ENCODE measurements at regions not wholly inside any gene's neighbourhood (a gene's known extent, or its start where the extent isn't known, plus 50 kb on each side); places are given as distances from the start of the nearest gene placed in this dataset.

DNA sequence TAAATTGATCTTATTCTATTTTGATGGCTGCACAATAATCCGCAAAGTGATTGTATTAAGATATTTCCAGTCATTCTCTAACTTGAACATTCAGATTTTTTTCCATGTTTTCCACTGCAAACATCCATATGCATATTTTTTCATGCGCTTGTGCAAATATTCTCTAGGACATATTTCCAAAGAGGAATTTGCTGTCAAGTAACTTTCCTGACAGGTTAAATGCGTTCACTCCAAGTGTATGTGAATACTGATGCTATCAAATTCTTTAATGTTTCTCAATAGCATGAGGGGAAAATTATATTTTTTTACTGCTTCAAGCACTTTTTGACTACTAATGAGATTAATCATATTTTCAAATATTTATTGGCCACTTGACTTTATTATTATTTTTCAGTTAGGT is 135.3 kb upstream of the LGR5 start:
- Histone ChIP-seq H3K4me3 (ENCODE audit: low read depth in 1 of 2, low read length in 2 of 2) (no peak overlapping the region), H3K4me1 (ENCODE audit: control insufficient read depth in 2 of 2, insufficient read depth in 2 of 2, low read length in 1 of 2) (no peaks in the 10 kb centered on the region), H3K27me3 (ENCODE audit: control insufficient read depth in 1 of 2, insufficient read depth in 2 of 2, low read length in 2 of 2) (no peaks in the 10 kb centered on the region), H3K27ac (ENCODE audit: low read depth in 2 of 2, low read length in 1 of 2) (no peak overlapping the region), H3K9me3 (ENCODE audit: control insufficient read depth in 2 of 2, insufficient read depth in 1 of 2, low read depth in 1 of 2, low read length in 1 of 2) (no peaks in the 10 kb centered on the region), H3K36me3 (ENCODE audit: control insufficient read depth in 2 of 2, insufficient read depth in 2 of 2, low read length in 1 of 2) (no peaks in the 10 kb centered on the region)
- 96 to 98% methylated on average over 3 of the region's 3 CpGs for WGBS, 2 donors

DNA sequence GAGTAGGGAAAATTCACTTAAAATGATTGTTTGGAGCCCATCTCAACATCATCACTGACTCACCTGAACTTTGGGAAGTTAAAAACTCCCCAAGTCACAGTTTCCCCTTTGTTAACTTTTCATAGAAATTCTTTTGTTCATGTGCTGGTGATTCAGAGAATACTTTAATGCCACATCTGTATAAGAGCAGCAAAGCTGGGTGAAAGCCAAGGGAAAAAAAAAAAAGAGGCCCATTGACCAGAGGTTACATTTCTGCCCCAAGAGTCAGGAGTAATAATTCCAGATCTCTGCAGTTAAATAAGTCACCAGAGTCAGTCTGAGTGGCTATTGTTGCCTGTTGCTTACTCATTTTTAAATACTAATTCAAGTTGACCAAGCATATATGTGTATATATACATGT is 136.4 kb upstream of the LGR5 start:
- Histone ChIP-seq H3K27ac (ENCODE audit: low read depth in 2 of 2, low read length in 1 of 2) (no peak overlapping the region), H3K4me3 (ENCODE audit: low read depth in 1 of 2, low read length in 2 of 2) (no peak overlapping the region), H3K36me3 (ENCODE audit: control insufficient read depth in 2 of 2, insufficient read depth in 2 of 2, low read length in 1 of 2) (no peaks in the 10 kb centered on the region), H3K27me3 (ENCODE audit: control insufficient read depth in 1 of 2, insufficient read depth in 2 of 2, low read length in 2 of 2) (no peaks in the 10 kb centered on the region), H3K4me1 (ENCODE audit: control insufficient read depth in 2 of 2, insufficient read depth in 2 of 2, low read length in 1 of 2) (no peaks in the 10 kb centered on the region), H3K9me3 (ENCODE audit: control insufficient read depth in 2 of 2, insufficient read depth in 1 of 2, low read depth in 1 of 2, low read length in 1 of 2) (no peaks in the 10 kb centered on the region)

DNA sequence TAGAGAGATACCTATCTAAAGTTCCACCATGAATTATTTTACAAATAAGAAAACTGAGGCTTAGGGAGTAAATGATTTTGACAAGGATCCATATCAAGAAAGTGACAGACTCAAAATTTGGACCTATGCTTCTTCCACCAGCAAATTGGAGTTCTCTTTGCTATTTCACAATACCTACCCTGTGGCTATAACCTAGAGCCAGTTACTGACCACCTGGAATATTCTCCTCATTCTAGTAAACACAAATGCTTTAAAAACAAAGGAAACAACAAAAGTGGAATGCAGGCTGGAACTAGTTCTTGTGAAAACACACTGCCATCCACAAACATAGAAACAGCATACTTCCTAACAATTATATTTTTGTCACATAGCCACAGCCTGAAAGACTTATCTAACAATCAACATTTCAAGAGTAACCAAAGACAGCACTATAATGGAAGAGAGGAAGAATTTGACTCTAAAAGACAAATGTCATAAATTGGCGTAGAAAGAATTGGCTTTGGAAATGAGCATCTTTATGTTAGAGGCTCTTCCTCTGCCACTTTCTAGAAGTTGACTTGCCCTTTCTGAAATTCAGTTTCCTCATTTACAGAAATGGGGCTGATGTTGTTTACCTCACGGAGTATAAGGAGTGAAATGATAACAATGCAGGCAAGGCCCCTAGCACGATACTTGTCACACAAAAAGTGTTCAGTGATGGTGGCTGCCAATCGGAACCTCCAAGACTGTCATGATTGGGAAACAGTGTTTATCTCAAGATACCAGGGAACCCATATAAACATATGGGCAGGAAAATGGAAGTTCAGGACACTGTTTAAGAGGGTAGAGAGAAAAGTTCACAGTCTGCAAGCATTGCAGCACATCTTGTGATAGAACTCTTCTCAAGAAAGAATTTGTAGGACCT is 138.6 kb upstream of the LGR5 start:
- 94 to 96% methylated on average over 4 of the region's 4 CpGs for WGBS, 2 donors
- Histone ChIP-seq H3K9me3 (ENCODE audit: control insufficient read depth in 2 of 2, insufficient read depth in 1 of 2, low read depth in 1 of 2, low read length in 1 of 2) (no peaks in the 10 kb centered on the region), H3K4me1 (ENCODE audit: control insufficient read depth in 2 of 2, insufficient read depth in 2 of 2, low read length in 1 of 2) (no peaks in the 10 kb centered on the region), H3K4me3 (ENCODE audit: low read depth in 1 of 2, low read length in 2 of 2) (no peak overlapping the region), H3K36me3 (ENCODE audit: control insufficient read depth in 2 of 2, insufficient read depth in 2 of 2, low read length in 1 of 2) (no peaks in the 10 kb centered on the region), H3K27me3 (ENCODE audit: control insufficient read depth in 1 of 2, insufficient read depth in 2 of 2, low read length in 2 of 2) (no peaks in the 10 kb centered on the region), H3K27ac (ENCODE audit: low read depth in 2 of 2, low read length in 1 of 2) (no peak overlapping the region)

DNA sequence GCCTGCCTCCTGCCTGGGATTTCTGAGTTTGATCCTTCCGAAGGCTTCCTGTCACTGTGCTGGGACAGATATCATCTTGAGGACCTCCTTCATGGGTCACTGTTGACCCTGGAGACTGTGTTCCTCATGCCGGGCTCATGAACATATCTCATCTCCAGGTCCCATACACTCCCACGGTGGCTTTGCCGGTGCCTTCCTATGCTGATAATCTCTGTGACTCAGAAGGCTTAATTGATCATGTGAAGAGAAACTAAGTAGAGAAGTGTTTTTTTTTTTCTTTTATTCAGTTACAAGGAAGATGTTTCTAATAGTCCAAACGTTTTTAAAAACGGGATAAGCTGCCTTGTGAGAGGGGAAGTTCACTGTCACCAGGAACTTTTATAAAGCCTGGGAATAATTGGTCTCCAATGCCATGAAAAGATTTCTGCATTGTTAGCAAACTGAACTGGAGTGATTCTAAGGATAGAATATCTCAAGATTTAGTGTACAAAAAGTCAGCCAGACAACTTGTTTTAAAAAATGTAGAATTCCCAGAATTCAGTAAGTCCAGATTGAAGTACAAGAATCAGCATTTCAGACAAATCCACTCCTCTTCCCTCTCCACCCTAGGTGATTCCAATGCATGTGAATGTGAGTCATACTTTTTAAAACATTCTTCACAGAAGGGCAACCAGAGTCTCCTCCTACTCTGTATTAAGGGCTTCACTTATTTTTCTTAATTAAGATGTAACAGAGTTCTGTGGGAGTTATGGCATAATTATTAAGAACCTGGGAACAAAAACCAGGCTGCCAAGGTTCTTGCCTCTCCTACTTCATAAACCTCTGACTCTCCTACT is 139.8 kb upstream of the LGR5 start:
- Histone ChIP-seq H3K4me1 (ENCODE audit: control insufficient read depth in 2 of 2, insufficient read depth in 2 of 2, low read length in 1 of 2) (no peaks in the 10 kb centered on the region), H3K36me3 (ENCODE audit: control insufficient read depth in 2 of 2, insufficient read depth in 2 of 2, low read length in 1 of 2) (no peaks in the 10 kb centered on the region), H3K9me3 (ENCODE audit: control insufficient read depth in 2 of 2, insufficient read depth in 1 of 2, low read depth in 1 of 2, low read length in 1 of 2) (no peaks in the 10 kb centered on the region), H3K4me3 (ENCODE audit: low read depth in 1 of 2, low read length in 2 of 2) (no peak overlapping the region), H3K27me3 (ENCODE audit: control insufficient read depth in 1 of 2, insufficient read depth in 2 of 2, low read length in 2 of 2) (no peaks in the 10 kb centered on the region), H3K27ac (ENCODE audit: low read depth in 2 of 2, low read length in 1 of 2) (no peak overlapping the region)
- 65 to 69% methylated on average over 6 of the region's 6 CpGs for WGBS, 2 donors

DNA sequence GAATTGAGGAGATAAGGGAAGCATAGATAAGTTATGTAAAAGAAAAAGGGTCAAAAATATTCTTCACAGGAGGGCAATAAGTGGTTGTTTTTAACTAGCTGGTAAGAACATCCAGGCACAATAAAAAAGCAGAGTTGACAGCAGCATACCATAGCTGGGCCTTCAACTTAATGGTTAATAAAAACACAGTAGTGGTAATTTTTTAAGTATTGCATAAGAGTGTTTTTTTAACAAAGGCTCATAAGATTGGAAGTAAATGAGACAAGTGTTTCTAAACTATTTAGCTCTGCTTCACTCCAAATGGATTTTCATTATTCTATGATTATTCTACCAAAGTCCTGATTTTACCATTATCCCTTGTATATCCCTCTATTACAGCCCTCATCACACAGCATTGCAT is 140.1 kb upstream of the TSPAN8 start:
- H3K9me3 ChIP-seq (ENCODE audit: control insufficient read depth in 2 of 2, insufficient read depth in 1 of 2, low read depth in 1 of 2, low read length in 1 of 2), result no peaks in the 10 kb centered on the region
- H3K4me1 ChIP-seq (ENCODE audit: control insufficient read depth in 2 of 2, insufficient read depth in 2 of 2, low read length in 1 of 2), result no peaks in the 10 kb centered on the region
- H3K27me3 ChIP-seq (ENCODE audit: control insufficient read depth in 1 of 2, insufficient read depth in 2 of 2, low read length in 2 of 2), result no peaks in the 10 kb centered on the region

DNA sequence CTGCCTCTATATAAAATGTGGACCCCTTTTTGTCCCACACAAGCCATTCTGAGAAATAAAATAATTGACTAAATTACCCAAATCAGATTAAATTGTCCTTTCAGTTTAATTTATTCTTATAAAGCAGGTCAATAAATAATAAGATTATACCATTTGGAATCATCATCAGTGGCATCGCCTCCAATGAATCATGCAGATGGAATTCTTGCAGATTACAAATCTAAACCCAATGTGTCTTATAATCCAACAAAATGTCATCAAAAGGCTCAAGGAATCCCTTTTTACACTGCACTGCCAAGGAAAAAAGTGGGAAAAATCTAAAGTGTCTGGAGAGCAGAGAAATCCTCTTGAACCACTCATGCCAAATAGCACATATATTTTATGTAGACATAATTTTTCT is 138.2 kb upstream of the TSPAN8 start:
- Histone ChIP-seq H3K36me3 (ENCODE audit: control insufficient read depth in 2 of 2, insufficient read depth in 2 of 2, low read length in 1 of 2) (no peaks in the 10 kb centered on the region), H3K27ac (ENCODE audit: low read depth in 2 of 2, low read length in 1 of 2) (no peak overlapping the region), H3K27me3 (ENCODE audit: control insufficient read depth in 1 of 2, insufficient read depth in 2 of 2, low read length in 2 of 2) (no peaks in the 10 kb centered on the region), H3K4me3 (ENCODE audit: low read depth in 1 of 2, low read length in 2 of 2) (no peak overlapping the region), H3K4me1 (ENCODE audit: control insufficient read depth in 2 of 2, insufficient read depth in 2 of 2, low read length in 1 of 2) (no peaks in the 10 kb centered on the region), H3K9me3 (ENCODE audit: control insufficient read depth in 2 of 2, insufficient read depth in 1 of 2, low read depth in 1 of 2, low read length in 1 of 2) (peaks cover 0 to 2% of the 10 kb centered on the region in 2 donors)
- 60 to 61% methylated on average over 1 of the region's 1 CpG for WGBS, 2 donors

More for the DNA sequence above, 140.1 kb upstream of the TSPAN8 start:
- no peak overlapping the region for H3K27ac ChIP-seq (ENCODE audit: low read depth in 2 of 2, low read length in 1 of 2)
- no peaks in the 10 kb centered on the region for H3K36me3 ChIP-seq (ENCODE audit: control insufficient read depth in 2 of 2, insufficient read depth in 2 of 2, low read length in 1 of 2)
- no peak overlapping the region for H3K4me3 ChIP-seq (ENCODE audit: low read depth in 1 of 2, low read length in 2 of 2)

DNA sequence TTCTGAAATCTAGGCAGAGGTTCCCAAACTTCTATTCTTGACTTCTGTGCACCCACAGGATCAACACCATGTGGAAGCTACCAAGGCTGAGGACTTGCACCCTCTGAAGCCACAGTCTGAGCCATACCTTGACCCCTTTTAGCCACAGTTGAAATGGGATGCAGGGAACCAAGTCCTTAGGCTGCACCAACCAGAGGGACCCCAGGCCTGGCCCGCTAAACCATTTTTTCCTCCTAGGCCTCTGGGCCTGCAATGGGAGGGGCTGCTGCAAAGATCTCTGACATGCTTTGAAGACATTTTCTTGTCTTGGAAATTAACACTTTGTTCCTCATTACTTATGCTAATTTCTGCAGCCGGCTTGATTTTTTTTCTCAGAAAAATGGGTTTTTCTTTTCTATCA is 133.9 kb upstream of the TSPAN8 start:
- Histone ChIP-seq H3K4me3 (ENCODE audit: low read depth in 1 of 2, low read length in 2 of 2) (no peak overlapping the region), H3K27ac (ENCODE audit: low read depth in 2 of 2, low read length in 1 of 2) (no peak overlapping the region), H3K9me3 (ENCODE audit: control insufficient read depth in 2 of 2, insufficient read depth in 1 of 2, low read depth in 1 of 2, low read length in 1 of 2) (peaks cover 0 to 2% of the 10 kb centered on the region in 2 donors), H3K4me1 (ENCODE audit: control insufficient read depth in 2 of 2, insufficient read depth in 2 of 2, low read length in 1 of 2) (no peaks in the 10 kb centered on the region), H3K27me3 (ENCODE audit: control insufficient read depth in 1 of 2, insufficient read depth in 2 of 2, low read length in 2 of 2) (no peaks in the 10 kb centered on the region), H3K36me3 (ENCODE audit: control insufficient read depth in 2 of 2, insufficient read depth in 2 of 2, low read length in 1 of 2) (no peaks in the 10 kb centered on the region)
- WGBS, 2 donors, result 89 to 95% methylated on average over 2 of the region's 2 CpGs

DNA sequence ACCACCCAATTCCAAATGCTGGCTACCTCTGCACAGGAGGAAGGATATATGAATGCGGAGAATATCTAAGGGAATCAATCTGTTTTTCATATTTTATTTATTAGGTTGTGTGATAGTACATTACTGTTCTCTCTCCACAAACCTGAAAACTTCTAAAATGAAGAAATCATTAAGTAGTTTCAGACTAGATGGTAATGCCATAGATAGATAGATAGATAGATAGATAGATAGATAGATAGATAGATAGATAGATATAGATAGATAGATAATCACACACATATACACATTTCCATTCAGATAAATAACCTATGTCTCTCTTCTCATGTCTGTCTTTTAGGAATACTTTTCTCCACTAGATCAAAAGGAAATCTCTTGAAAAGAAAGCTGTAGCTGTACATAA is 126.1 kb upstream of the TSPAN8 start:
- Histone ChIP-seq H3K4me3 (ENCODE audit: low read depth in 1 of 2, low read length in 2 of 2) (no peak overlapping the region), H3K27ac (ENCODE audit: low read depth in 2 of 2, low read length in 1 of 2) (no peak overlapping the region), H3K27me3 (ENCODE audit: control insufficient read depth in 1 of 2, insufficient read depth in 2 of 2, low read length in 2 of 2) (no peaks in the 10 kb centered on the region), H3K9me3 (ENCODE audit: control insufficient read depth in 2 of 2, insufficient read depth in 1 of 2, low read depth in 1 of 2, low read length in 1 of 2) (no peaks in the 10 kb centered on the region), H3K36me3 (ENCODE audit: control insufficient read depth in 2 of 2, insufficient read depth in 2 of 2, low read length in 1 of 2) (no peaks in the 10 kb centered on the region), H3K4me1 (ENCODE audit: control insufficient read depth in 2 of 2, insufficient read depth in 2 of 2, low read length in 1 of 2) (no peaks in the 10 kb centered on the region)
- 88 to 100% methylated on average over 1 of the region's 1 CpG for whole genome bisulfite sequencing, 2 donors

DNA sequence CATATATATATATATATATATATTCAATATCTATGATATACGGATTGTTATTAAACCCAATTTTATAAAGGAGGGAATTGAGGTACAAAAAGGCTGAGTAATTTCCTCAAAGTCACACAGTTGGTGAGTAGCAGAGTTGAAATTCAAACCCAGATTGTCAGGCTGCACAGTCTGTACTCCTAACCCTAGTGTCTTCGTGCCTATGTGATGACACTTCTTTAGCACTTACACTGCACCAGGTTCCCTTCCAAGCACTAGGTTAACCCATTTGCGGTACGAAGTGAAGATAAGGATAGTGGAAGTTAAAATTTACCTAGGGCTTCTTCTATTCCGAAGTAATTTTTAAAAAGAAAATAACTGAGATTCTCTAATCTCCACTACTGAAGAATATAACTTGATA is 125.1 kb upstream of the TSPAN8 start:
- no peak overlapping the region for H3K27ac ChIP-seq (ENCODE audit: low read depth in 2 of 2, low read length in 1 of 2)
- no peaks in the 10 kb centered on the region for H3K9me3 ChIP-seq (ENCODE audit: control insufficient read depth in 2 of 2, insufficient read depth in 1 of 2, low read depth in 1 of 2, low read length in 1 of 2)
- no peaks in the 10 kb centered on the region for H3K27me3 ChIP-seq (ENCODE audit: control insufficient read depth in 1 of 2, insufficient read depth in 2 of 2, low read length in 2 of 2)
- H3K4me1 ChIP-seq (ENCODE audit: control insufficient read depth in 2 of 2, insufficient read depth in 2 of 2, low read length in 1 of 2), result no peaks in the 10 kb centered on the region
- WGBS, 2 donors, result 86 to 90% methylated on average over 5 of the region's 5 CpGs
- no peak overlapping the region for H3K4me3 ChIP-seq (ENCODE audit: low read depth in 1 of 2, low read length in 2 of 2)
- H3K36me3 ChIP-seq (ENCODE audit: control insufficient read depth in 2 of 2, insufficient read depth in 2 of 2, low read length in 1 of 2), result no peaks in the 10 kb centered on the region

All from esophagus (tissue), 2 donors.